Tibial artery (tissue), 4 donors: ENCODE measurements at regions not wholly inside any gene's neighbourhood (a gene's known extent, or its start where the extent isn't known, plus 50 kb on each side); places are given as distances from the start of the nearest gene placed in this dataset.

Experiments
- DNase-seq, 2 donors: peaks; one replicate each; pipeline ENCODE4 v3.0.0-alpha.2; 2019
- H3K27ac ChIP-seq, 2 donors: fragments of 200-600 bp; sonication (generic) in 1 of 2; 1 replicate in 1 of 2; 2 replicates in 1 of 2; pipeline ENCODE4 v1.5.1; 2018 to 2019; ENCODE audit warnings: mild to moderate bottlenecking in 1 of 2
- H3K27me3 ChIP-seq, 2 donors: fragments of 200-600 bp; sonication (generic) in 1 of 2; one replicate each; pipeline versions ENCODE4 v1.5.1 to v1.6.0; 2016 to 2019
- H3K36me3 ChIP-seq, 3 donors: fragments of 200-600 bp; sonication (generic) in 2 of 3; one replicate each; pipeline ENCODE4 v1.5.1; 2016 to 2019; ENCODE audit warnings: mild to moderate bottlenecking in 2 of 3
- H3K4me1 ChIP-seq, 4 donors: fragments of 200-600 bp; sonication (generic) in 2 of 4; 1 replicate in 3 of 4; 2 replicates in 1 of 4; pipeline ENCODE4 v1.5.1; 2016 to 2019
- H3K4me3 ChIP-seq, 2 donors: fragments of 200-600 bp; sonication (generic) in 1 of 2; 1 replicate in 1 of 2; 2 replicates in 1 of 2; pipeline ENCODE4 v1.5.1; 2018 to 2019; ENCODE audit warnings: mild to moderate bottlenecking in 2 of 2
- H3K9me3 ChIP-seq, 3 donors: fragments of 200-600 bp; sonication (generic) in 1 of 3; one replicate each; pipeline ENCODE4 v1.5.1; 2016 to 2019
- CTCF ChIP-seq, 2 experiments: fragments of 200-600 bp in 1 of 2; fragments of 450-650 bp in 1 of 2; IDR thresholded peaks; one replicate each; pipeline ENCODE4 v1.5.1; 2017 to 2019; ENCODE audit warnings: antibody characterized with exemption in 2 of 2, mild to moderate bottlenecking in 1 of 2, moderate library complexity in 1 of 2
- intact Hi-C: fragments of 100-400 bp; cut with DNase I; formaldehyde crosslinking; loops from one replicate; pipeline ENCODE4 v1.15.0; 2023; ENCODE audit warnings: low total_unique reads

GRCh38 chr18:75871596-75871995 lies 444.1 kb upstream of the SMIM21 start:
- intact Hi-C loops: no loop called here
- DNase-seq: no peak
- H3K36me3 ChIP-seq: no peaks in the 10 kb centered on the region

GRCh38 chr18:75869162-75869561 lies 441.7 kb upstream of the SMIM21 start:
- peaks cover 0 to 21% (median 4%) of the 10 kb centered on the region in 4 donors for H3K4me1 ChIP-seq
- DNase-seq: no peak
- H3K9me3 ChIP-seq: no peaks in the 10 kb centered on the region
- TF ChIP-seq CTCF (IDR thresholded peaks at IDR 0.05): no peak
- peak overlapping the region; percentile 69 to 72 for H3K27ac ChIP-seq
- H3K36me3 ChIP-seq: no peaks in the 10 kb centered on the region
- H3K4me3 ChIP-seq: no peak overlapping the region
- no peaks in the 10 kb centered on the region for H3K27me3 ChIP-seq
- intact Hi-C loops: no loop called here

More at GRCh38 chr18:75871596-75871995, 444.1 kb upstream of the SMIM21 start:
- Histone ChIP-seq H3K4me1 (peaks cover 0 to 29% (median 6%) of the 10 kb centered on the region in 4 donors), H3K27ac (no peak overlapping the region), H3K9me3 (peaks cover 0 to 3% (median 0%) of the 10 kb centered on the region in 3 donors), H3K4me3 (no peak overlapping the region), H3K27me3 (no peaks in the 10 kb centered on the region)
- no peak for TF ChIP-seq CTCF (IDR thresholded peaks at IDR 0.05)

GRCh38 chr18:75868031-75868430 lies 440.5 kb upstream of the SMIM21 start:
- intact Hi-C loops: no loop called here
- no peak for DNase-seq
- Histone ChIP-seq H3K27ac (no peak overlapping the region), H3K4me3 (no peak overlapping the region), H3K36me3 (no peaks in the 10 kb centered on the region), H3K4me1 (peaks cover 0 to 20% (median 4%) of the 10 kb centered on the region in 4 donors), H3K27me3 (no peaks in the 10 kb centered on the region), H3K9me3 (no peaks in the 10 kb centered on the region)
- TF ChIP-seq CTCF (IDR thresholded peaks at IDR 0.05): no peak

- intact Hi-C loops: no loop called here
- Histone ChIP-seq H3K27ac (no peak overlapping the region), H3K9me3 (no peaks in the 10 kb centered on the region), H3K36me3 (no peaks in the 10 kb centered on the region), H3K4me1 (peaks cover 0 to 20% (median 4%) of the 10 kb centered on the region in 4 donors), H3K27me3 (no peaks in the 10 kb centered on the region), H3K4me3 (no peak overlapping the region)
- no peak for TF ChIP-seq CTCF (IDR thresholded peaks at IDR 0.05)
- DNase-seq: no peak
These were observed 438.1 kb upstream of the SMIM21 start for GRCh38 chr18:75865639-75866038.

GRCh38 chr18:75864816-75865215 lies 437.3 kb upstream of the SMIM21 start:
- intact Hi-C loops: no loop called here
- Histone ChIP-seq H3K36me3 (no peaks in the 10 kb centered on the region), H3K4me3 (no peak overlapping the region), H3K27ac (no peak overlapping the region), H3K4me1 (peaks cover 0 to 16% (median 3%) of the 10 kb centered on the region in 4 donors), H3K27me3 (no peaks in the 10 kb centered on the region), H3K9me3 (no peaks in the 10 kb centered on the region)
- TF ChIP-seq CTCF (IDR thresholded peaks at IDR 0.05): no peak
- no peak for DNase-seq

GRCh38 chr18:75863696-75864095 lies 436.2 kb upstream of the SMIM21 start:
- Histone ChIP-seq H3K27me3 (no peaks in the 10 kb centered on the region), H3K9me3 (no peaks in the 10 kb centered on the region), H3K27ac (no peak overlapping the region), H3K4me3 (no peak overlapping the region), H3K4me1 (peaks cover 0 to 7% (median 0%) of the 10 kb centered on the region in 4 donors), H3K36me3 (no peaks in the 10 kb centered on the region)
- DNase-seq: no peak
- TF ChIP-seq CTCF (IDR thresholded peaks at IDR 0.05): no peak
- intact Hi-C loops: no loop called here
